Non-pigmented ciliary epithelial cell (primary cell): ENCODE measurements at regions not wholly inside any gene's neighbourhood (a gene's known extent, or its start where the extent isn't known, plus 50 kb on each side); places are given as distances from the start of the nearest gene placed in this dataset.
A peak's percentile ranks its signal among the peaks of the same experiment; 100 is the strongest.
"Not testable (repeated sequence)": the region's sequence is repeated elsewhere in the genome, so short reads cannot be mapped to it uniquely, and the experiment has no call there.

ENCODE experiments used
- DNase-seq: peaks from one replicate; pipeline ENCODE4 v3.0.0-alpha.2; 2010; ENCODE audit warnings: low read depth

DNA sequence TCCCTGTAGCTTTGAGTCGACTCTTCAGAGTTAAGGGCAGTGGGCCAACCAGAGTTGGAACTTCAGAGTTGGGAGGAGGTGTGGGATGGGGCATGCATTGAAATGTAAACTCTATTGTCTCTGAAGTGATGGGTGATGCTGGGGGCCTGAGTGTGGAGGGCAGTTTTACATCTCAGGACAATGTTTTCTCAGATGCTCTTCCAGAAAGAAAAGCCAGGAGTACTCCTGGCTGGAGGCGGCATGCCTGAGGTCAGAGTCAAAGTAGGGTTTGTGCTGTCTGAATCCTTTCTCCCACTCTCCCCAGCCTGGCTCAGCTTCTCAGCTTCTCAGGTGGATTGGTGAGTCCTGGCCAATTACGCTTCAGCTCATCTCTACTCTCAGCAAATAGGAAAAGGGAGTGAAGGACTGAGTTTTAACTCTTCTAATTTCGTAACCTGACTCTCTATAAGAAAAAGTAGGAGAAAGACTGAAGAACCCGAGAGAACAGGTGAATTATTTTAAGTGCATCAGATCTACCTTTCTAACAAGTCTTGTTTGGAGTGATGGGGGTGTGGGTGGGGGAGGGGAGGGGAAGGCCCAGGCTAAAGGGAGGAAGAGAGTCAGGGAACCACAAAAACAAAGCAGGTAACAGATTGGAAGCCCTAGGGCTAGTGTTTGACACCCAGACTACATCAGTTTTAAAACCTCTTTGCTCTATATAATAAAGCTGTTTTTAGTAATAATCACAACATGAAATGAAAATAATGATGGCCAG lies 107.5 kb upstream of the PELI1 start:
- no peak for DNase-seq

DNA sequence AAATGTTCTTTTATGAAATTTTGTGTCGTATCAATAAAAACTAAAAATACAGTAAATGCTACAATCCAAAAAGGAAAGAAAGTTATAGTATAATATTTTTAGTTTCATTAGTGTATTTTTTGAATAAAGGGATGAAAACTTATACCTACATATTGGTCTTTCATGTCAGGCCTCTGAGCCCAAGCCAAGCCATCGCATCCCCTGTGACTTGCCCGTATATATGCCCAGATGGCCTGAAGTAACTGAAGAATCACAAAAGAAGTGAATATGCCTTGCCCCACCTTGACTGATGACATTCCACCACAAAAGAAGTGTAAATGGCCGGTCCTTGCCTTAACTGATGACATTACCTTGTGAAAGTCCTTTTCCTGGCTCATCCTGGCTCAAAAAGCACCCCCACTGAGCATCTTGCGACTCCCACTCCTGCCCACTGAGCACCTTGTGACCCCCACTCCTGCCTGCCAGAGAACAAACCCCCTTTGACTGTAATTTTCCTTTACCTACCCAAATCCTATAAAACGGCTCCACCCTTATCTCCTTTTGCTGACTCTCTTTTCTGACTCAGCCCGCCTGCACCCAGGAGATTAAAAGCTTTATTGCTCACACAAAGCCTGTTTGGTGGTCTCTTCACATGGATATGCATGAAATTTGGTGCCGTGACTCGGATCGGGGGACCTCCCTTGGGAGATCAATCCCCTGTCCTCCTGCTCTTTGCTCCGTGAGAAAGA lies 108.2 kb upstream of the PELI1 start:
- not testable (repeated sequence) for DNase-seq

DNA sequence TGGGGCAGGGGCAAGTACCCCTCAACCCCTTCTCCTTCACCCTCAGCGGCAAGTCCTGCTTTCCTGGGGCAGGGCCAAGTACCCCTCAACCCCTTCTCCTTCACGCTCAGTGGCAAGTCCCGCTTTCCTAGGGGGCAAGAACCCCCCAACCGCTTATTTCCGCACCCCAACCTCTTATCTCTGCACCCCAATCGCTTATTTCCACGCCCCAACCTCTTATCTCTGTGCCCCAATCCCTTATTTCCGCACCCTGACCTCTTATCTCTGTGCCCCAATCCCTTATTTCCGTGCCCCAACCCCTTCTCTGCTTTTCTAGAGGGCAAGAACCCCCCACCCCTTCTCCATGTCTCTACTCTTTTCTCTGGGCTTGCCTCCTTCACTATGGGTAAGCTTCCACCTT lies 109.2 kb upstream of the PELI1 start:
- DNase-seq: not testable (repeated sequence)

DNA sequence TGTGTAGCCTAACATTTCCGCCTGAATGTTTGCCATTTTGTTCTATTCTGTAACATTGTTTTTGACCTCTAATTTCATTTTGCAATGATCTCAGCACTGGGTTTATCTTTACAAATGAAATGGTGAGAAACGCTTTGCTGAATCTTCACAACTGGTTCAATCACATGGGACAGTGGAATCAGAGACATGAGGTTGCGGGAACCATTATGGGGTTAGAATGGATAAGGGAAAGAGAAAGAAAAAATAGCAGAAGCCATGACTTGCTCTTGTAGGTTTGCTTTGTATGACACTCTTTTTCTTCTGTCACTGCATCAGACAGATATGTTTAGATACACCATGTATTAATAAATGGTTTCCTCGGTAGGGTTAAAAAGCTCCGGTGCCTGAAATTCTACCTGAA lies 114.3 kb upstream of the PELI1 start:
- DNase-seq: no peak

DNA sequence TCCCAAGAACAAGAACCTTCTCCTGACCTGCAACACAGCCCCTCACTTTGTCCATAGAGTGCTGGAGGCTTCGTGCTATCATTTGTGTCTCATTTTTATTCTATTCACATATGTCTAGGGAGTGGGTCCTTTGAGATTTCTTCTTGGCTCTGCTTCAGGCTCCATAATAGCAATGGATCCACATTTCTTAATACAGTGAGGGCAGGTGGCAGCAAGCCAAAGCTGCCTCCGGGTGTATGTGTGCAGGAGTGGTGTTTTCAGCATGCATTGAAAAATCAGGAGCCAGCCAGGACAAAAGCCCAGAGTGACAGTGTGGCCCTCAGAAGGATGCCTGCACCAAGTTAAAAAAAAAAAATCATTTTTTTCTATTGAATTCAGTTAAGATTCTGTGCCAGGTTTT lies 115.1 kb upstream of the PELI1 start:
- DNase-seq: no peak

DNA sequence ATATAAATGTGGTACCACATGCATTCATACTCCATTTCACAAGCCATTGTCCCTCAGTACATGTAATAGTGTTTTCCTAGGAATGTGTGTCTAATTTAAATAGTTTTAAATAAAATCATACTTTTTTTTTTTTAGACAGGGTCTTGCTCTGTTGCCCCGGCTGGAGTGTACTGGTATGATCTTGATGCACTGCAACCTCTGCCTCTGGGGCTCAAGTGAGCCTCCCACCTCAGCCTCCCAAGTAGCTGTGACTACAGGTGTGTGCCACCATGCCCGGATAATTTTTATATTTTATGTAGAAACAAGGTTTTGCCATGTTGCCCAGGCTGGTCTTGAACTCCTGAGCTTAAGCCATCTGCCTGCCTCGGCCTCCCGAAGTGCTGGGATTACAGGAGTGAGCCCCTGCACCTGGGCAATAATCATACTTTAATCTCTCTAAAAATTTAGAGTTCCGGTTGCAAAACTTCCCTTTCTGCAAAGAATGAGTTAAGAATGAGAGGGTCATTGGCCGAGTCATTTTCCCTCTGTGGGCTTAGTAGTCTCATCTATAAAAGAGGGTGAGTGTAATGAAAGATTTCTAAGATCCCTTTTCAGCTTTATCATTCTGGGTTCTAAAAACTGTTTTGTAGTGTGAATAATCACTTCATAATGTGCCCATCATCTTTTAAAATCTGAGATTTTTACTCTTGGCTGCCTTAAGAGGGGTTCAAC lies 116.0 kb upstream of the PELI1 start:
- DNase-seq: no peak

DNA sequence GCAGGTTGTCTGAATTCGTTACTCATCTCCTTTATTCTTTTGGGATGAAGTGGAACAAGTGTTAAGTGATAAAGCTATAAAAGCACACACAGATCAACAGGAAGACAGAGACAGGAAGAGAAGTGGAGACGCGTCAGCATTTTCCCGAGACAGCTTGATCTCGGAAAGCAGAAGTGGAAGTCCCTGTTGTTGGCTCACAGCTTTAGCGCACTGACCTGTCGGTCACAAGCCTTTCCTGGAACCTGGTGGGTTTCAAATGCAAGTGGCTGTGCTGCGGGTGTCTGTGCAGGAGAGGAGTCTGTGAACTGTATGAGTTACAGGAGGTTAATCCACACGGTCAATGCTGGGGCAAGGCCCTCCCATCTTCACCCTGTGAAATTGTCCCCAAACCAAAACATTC lies 116.6 kb upstream of the PELI1 start:
- no peak for DNase-seq

DNA sequence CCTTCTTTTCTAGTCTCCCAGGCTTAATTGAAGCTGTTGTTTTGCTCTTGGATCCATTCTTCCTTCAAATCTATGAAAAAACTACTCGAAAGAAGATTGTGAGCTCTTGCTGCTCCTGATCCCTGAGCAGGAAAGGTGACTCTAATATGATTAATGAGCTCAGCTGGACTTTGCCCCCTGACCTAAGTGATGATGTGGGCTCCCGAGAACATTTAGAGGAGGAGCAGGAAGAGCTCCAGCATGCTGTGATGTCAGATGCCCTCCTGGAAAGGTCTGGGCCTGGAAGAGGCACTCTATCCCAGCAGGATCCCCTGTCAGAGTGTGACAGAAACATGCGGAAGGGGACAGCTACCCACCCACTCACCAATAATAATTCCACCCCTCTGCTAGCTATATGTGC lies 117.9 kb upstream of the PELI1 start:
- DNase-seq: no peak

DNA sequence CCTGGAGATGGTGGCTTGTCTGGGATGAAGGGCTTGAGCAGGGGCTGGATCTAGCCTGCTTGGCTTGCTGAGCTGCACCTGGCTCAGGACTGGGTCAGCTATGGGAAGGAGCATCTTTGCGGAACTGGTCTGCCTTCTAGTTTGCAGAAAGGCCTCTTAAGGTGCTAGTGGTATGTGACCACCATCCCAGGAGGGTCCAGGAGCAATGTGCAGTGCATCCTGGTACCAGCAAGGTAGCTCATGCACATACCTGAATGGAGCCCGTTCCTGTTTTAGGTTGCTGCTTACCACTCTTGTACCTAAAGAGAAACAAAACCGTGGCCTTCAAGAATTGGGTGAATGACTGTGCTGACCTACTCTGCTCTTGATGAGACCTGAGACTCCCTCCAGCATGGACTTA lies 118.6 kb upstream of the PELI1 start:
- DNase-seq: no peak

DNA sequence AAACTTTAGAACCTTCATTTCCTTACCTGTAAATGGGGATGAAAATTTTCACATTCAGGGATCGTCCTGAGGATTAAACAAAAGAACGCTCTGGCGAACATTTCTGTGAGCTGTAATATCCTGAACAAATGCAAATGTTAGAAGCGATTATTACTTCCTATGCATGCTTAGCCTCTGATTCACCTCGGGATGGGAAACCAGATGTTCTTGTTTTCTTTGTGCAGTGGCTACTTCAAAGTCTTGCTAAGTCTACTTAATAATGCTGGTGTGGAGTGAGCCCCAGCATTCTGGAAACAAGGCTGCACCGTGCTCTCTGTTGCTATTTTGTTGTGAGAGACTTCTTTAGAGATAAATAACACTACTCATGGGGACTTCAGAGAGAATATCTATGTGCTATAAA lies 119.1 kb upstream of the PELI1 start:
- DNase-seq: peak; percentile 76

DNA sequence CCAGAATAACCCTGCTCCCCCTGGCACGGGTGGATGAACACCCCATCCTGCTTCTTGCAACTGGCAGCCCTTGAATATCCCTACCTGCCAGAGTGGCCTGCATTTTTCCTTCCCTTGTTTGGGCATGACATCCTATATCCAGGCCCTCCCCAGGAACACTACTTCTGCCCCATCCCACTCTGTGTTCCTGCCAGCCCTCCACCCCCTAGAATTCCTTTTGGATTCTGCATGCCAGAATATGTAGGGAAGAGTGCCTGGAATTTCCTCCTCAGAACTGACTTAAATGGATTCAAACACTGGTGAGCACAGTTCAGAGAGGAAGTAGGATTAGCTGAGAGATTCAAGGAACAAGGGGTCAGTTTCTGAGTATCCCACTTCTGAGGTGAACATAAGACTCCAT lies 123.5 kb upstream of the PELI1 start:
- DNase-seq: no peak

DNA sequence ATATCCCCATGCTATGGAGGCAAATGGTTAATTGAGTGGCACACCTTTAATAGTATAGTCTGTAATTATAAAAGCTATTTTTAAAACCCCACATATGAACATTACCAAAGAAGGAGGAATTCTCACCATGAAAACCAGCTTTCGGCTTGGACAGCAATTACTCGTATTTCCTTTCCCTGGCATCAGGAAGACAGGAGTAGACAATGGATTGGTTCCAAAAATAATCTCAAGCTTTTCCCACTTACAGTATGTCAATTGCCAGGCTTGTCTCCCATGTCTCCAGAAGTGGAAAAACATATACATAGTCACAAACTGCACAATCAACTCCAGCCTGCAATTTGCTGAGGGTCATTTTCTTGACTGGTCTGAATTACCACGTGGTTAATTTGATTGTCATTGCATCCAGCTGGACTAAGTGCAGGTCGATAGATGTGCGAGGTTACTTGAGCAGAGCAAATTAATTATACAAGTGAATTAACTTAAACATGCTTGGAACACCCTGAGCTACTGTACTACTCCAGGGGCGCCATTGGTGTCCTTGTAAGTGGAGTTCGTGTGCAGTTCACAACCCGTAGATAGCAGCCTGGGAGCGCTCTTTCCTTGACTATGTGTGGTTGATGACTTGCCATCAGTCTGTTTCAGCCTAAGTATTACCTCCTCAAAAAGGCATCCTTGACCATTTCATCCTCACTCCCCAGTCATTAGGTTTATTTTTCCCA lies 124.3 kb upstream of the PELI1 start:
- DNase-seq: no peak

DNA sequence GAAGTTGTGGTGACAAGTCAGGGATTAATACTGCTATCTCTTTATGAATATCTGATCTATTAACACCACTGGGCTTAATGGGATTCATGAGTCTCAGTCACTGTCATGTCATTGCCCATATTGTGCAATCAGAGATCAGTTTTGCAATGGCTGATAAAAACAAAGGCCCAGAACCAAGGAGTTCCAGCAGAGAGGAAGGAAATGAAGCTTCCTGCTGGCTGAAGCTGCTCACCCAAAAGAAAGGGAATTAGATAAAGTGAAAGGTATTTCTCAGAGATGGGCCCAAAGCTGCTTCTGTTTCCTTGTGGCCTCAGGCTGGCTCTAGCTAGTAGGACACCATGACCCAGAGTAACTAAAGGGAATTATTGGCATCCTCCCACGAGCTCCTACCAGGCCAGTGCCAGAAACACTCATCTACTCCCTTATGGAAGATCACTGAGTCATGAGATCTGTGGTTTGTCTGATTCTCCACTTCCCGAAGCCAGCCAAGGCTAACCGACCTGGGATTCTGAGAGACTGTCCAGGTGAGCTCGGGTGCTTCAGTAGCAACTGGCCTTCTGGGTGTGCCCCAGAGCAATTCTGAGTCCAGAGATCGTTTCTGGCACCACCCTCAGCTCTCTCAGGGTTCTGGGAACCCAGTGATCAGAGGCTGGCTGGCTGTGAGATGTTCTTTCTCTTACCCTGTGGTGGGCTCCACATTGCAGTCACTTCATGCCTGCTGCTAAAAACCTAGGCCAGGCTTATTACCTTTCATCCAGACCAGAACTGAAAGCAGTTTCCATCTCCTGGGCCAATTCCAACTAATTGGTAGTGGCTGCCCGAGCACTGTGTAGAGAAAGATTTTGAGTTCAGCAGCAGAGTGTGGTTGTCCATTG lies 129.5 kb upstream of the PELI1 start:
- DNase-seq: peak; percentile 63

DNA sequence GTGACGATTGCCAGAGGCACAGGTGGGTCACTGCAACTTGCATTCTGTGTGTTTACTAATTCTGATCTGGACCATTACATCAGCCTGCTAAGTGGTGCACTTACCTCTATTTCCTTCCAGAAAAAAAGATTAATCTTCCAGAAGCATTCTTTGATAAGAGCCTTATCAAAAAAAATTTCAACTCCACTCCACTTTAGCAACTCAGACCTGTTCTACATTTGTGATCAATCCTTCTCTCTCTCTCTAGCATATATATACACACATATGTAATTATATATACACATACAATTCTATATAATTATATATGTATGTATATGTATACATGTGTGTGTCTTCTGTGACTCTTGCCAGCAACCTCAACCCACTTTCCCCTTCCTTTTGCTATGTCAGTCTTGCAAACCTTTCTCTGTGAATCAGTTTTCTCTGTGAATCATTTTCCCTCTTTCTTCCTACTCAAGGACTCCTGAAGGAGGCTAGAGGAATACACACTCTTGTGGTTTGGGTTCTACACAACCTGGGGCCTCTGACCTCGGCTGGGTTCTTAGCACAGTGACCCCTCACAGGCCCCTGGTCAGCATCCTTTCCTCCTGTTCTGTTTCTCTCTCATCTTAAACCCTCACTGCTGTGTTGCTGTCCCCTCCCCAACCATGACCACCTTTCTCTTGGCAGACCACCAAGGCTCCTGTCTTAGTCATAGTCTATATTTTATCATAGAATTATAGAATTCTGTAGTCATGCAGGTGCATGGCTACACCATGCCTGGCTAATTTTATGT lies 130.4 kb upstream of the PELI1 start:
- no peak for DNase-seq

DNA sequence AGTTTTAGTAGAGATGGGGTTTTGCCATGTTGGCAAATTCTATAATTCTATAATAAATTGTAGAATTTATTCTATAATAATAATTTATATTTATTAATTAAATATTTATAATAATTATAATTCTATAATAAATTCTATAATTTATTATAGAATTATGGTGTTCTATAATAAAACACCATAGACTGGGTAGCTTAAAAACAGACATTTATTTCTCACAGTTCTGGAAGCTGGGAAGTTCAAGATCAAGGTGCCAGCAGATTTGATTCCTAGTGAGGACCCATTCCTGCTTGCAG lies 130.9 kb upstream of the PELI1 start:
- DNase-seq: no peak

DNA sequence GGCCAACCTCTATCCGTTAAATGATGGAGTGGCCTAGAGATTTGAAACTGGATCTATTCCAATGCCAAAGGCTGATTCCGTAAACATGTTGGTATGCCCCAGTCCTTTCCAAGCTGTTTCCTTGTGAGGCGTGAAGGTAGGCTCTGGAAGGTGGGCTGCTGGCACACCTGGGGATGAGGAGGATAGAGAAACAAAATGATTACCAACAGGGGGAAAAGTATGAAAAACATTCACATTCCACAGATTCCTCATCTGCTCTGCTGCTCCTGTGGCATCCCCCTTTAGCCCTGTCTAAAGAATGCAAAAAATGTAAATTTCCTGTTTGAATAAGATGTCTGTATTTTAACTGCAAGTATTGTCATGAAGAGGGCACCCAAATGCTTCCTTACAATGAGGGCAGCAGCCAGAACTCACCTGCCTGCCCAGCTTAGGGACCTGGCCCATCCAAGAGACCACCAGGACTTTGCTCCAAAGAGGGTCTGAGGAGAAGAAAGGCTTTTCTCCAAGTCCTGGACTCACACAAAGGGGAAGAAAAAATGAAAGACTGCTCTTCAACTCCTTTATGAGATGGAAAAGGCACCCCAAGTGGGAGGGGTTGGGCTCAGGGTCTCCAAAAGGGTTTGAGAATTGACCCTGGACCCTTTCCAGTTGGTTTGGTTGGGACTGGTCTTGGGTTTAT lies 132.3 kb upstream of the PELI1 start:
- DNase-seq: no peak

DNA sequence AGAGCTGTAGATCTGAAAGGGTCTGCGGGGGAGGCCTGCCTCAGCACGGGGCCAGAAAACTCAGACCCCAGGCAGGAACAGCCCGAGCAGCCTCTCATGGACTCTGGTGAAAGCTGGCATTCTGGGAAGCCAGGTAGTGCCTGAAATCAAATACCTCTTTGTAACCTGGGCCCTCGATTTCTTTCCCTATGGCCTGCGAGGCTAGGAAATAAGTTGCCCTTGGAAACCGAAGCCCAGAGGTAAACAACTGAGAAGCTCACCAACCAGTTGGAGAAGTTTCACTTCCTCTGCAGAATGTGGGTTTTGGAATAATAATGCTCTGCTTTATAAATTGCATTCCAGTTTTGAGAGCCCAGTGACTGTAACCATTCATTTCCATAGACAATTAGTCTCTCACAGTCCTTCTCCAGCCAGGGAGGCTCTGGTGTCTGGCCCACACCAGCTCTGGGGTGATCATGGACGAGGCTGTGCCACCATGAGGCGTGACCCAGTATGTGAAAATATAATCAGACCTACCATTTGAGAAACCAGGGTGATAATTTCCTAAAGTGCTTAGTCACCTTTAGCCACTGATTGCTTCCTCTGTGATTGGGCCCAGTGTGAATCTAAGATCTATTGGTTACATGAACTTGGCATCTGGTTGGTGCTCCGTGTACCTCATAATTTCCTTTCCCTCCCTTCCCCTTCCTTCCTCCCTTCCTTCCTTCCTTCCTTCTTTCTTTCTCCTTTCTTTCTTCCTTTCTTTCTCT lies 133.1 kb upstream of the PELI1 start:
- DNase-seq: no peak

DNA sequence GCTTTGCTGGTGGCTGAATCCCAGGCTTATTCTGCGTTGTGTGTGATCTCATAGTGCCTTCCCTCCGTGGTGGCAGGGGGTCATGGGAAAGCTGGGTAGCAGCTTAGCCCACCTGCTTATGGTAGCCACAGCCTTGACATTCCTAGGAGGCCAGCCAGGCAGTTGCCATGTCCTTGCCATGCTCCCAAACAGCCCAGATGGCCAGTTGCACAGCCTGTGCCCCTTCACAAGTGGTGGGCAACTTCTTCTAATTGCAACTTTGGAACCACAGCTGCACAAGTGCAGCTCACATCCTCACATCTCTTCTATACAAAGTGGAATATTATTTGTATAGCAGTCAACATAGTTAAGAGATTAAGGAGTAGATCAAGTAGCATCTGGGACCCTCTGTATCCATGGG lies 136.6 kb upstream of the PELI1 start:
- DNase-seq: not testable (repeated sequence)

DNA sequence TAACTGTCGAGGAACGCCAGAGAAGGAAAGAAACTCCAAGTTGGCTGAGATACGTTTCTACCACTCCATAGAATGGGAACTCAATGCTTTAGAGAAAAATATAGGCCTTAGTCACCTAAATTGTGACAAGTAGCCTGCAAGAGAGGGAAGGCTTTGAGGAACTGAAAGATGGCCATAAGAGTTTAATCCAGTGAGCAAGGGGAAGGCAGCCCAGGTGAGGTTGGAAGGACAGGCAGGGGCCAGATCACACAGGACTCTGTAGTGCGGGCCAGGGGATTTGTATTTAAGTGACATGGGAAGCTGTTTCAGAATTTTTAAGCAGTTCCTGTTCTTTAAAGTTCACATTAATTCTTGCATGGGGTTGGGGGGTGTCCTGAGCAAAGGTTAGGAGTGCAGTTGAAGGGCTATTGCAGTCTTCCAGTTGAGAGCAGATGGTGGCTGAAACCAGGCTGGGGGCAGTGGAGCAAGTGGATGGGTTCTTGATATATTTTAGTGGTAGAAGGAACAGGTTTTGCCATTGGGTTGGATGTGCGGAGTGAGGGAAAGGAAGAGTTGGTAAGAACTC lies 138.9 kb upstream of the PELI1 start:
- DNase-seq: no peak
